T1000 (cell line): ENCODE measurements at regions not wholly inside any gene's neighbourhood (a gene's known extent, or its start where the extent isn't known, plus 50 kb on each side); places are given as distances from the start of the nearest gene placed in this dataset.

Experiments
- DNase-seq: peaks from one replicate; lab custom pipeline; 2025; ENCODE audit warnings: mixed read lengths; lab: John Stamatoyannopoulos, UW

GRCh38 chr2:136243638-136244535 lies 125.9 kb upstream of the CXCR4 start:
- DNase-seq = no peak

- DNase-seq = no peak
These were observed 124.8 kb upstream of the CXCR4 start for GRCh38 chr2:136242687-136243277.

GRCh38 chr2:136242100-136242499 lies 124.2 kb upstream of the CXCR4 start:
- no peak for DNase-seq

GRCh38 chr2:136239079-136239685 lies 121.2 kb upstream of the CXCR4 start:
- no peak for DNase-seq

- DNase-seq = no peak
These were observed 120.5 kb upstream of the CXCR4 start for GRCh38 chr2:136238286-136239078.

GRCh38 chr2:136236019-136236418 lies 118.1 kb upstream of the CXCR4 start:
- DNase-seq = peak; percentile 47

- DNase-seq = no peak
These were observed 117.6 kb upstream of the CXCR4 start for GRCh38 chr2:136235546-136235945.

- no peak for DNase-seq
These were observed 116.3 kb upstream of the CXCR4 start for GRCh38 chr2:136234261-136234660.

GRCh38 chr2:136233298-136233697 lies 115.3 kb upstream of the CXCR4 start:
- no peak for DNase-seq

GRCh38 chr2:136232456-136233172 lies 114.7 kb upstream of the CXCR4 start:
- no peak for DNase-seq

- DNase-seq = no peak
These were observed 112.5 kb upstream of the CXCR4 start for GRCh38 chr2:136230464-136230863.

GRCh38 chr2:136226903-136227302 lies 109.0 kb upstream of the CXCR4 start:
- DNase-seq = no peak

- DNase-seq = no peak
These were observed 108.2 kb upstream of the CXCR4 start for GRCh38 chr2:136225950-136226835.

- DNase-seq = no peak
These were observed 105.3 kb upstream of the CXCR4 start for GRCh38 chr2:136223274-136223673.

- DNase-seq = no peak
These were observed 104.9 kb upstream of the CXCR4 start for GRCh38 chr2:136222862-136223261.

- no peak for DNase-seq
These were observed 103.1 kb upstream of the CXCR4 start for GRCh38 chr2:136221026-136221425.

GRCh38 chr2:136219963-136220362 lies 102.0 kb upstream of the CXCR4 start:
- DNase-seq = no peak

- no peak for DNase-seq
These were observed 101.4 kb upstream of the CXCR4 start for GRCh38 chr2:136219341-136219740.

- no peak for DNase-seq
These were observed 100.0 kb upstream of the CXCR4 start for GRCh38 chr2:136217996-136218395.

GRCh38 chr2:136215908-136216472 lies 98.0 kb upstream of the CXCR4 start:
- DNase-seq = no peak
